ENCODE measurements at regions not wholly inside any gene's neighbourhood (a gene's known extent, or its start where the extent isn't known, plus 50 kb on each side); places are given as distances from the start of the nearest gene placed in this dataset.
"Not testable (repeated sequence)": the region's sequence is repeated elsewhere in the genome, so short reads cannot be mapped to it uniquely, and the experiment has no call there.

DNA sequence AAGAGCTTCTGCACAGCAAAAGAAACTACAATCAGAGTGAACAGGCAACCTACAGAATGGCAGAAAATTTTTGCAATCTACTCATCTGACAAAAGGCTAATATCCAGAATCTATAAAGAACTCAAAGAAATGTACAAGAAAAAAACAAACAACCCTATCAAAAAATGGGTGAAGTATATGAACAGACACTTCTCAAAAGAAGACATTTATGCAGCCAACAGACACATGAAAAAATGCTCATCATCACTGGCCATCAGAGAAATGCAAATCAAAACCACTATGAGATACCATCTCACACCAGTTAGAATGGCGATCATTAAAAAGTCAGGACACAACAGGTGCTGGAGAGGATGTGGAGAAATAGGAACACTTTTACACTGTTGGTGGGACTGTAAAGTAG is 124.9 kb upstream of the NR2F2 start:
- CTCF ChIA-PET (ENCODE audit: partially characterized antibody), result interaction anchor here (0.7 kb wide), 1 partner anchor 30 kb away, joined by 6 read pairs; no protein-coding TSS in a partner anchor
- H3K4me2 ChIP-seq (ENCODE audit: insufficient read depth in 1 of 2, low read depth in 2 of 2, low read length in 2 of 2); POLR2A ChIA-PET (ENCODE audit: partially characterized antibody); H3K27me3 ChIP-seq (replicated peaks in 1 of 4; ENCODE audit: control insufficient read depth in 3 of 4, extremely low read depth in 1 of 4, insufficient read depth in 3 of 4, low read length in 3 of 4); H2BK20ac ChIP-seq (ENCODE audit: low read length); H3K9me3 ChIP-seq (ENCODE audit: insufficient read depth in 2 of 2, low read depth in 1 of 2, low read length in 1 of 2); H2BK120ac ChIP-seq (replicated peaks; ENCODE audit: low read depth, low read length); H3K36me3 ChIP-seq (ENCODE audit: control insufficient read depth in 2 of 4, insufficient read depth in 4 of 4, low read length in 3 of 4); H2BK5ac ChIP-seq (ENCODE audit: low read depth, low read length); H3K18ac ChIP-seq (ENCODE audit: extremely low read depth, low read length); H3K4me3 ChIP-seq (ENCODE audit: extremely low read depth in 1 of 4, insufficient read depth in 2 of 4, low read depth in 3 of 4, low read length in 4 of 4); H3K9ac ChIP-seq (replicated peaks in 1 of 4; ENCODE audit: extremely low read depth in 1 of 4, low read depth in 3 of 4, low read length in 3 of 4); H4K5ac ChIP-seq (ENCODE audit: insufficient read length, low read depth, low read length); H3K79me1 ChIP-seq (ENCODE audit: low read depth, low read length); H3K56ac ChIP-seq (replicated peaks; ENCODE audit: insufficient read length, low read depth, low read length); H3K4ac ChIP-seq (replicated peaks; ENCODE audit: insufficient read length, low read depth, low read length); H3K4me1 ChIP-seq (replicated peaks in 1 of 4; ENCODE audit: control insufficient read depth in 3 of 4, insufficient read depth in 4 of 4, low read length in 3 of 4); H3K23me2 ChIP-seq (ENCODE audit: low read depth, low read length); H3K79me2 ChIP-seq (ENCODE audit: control insufficient read depth in 1 of 2, insufficient read depth in 2 of 2, low read length in 2 of 2); H4K91ac ChIP-seq (replicated peaks; ENCODE audit: insufficient read length, low read length); H3K14ac ChIP-seq (ENCODE audit: insufficient read length); H4K20me1 ChIP-seq (replicated peaks in 1 of 2; ENCODE audit: control insufficient read depth in 1 of 2, insufficient read depth in 2 of 2, low read length in 2 of 2); DNase-seq (ENCODE audit: low read depth in 1 of 2, low spot score in 2 of 2); H2BK15ac ChIP-seq (ENCODE audit: low read length); H3K23ac ChIP-seq (ENCODE audit: insufficient read length); H4K8ac ChIP-seq (ENCODE audit: extremely low read depth, insufficient read depth, low read length); H2AK5ac ChIP-seq (ENCODE audit: low read depth, low read length); H2BK12ac ChIP-seq (ENCODE audit: low read depth, low read length); H2AFZ ChIP-seq (ENCODE audit: low read length); H3K27ac ChIP-seq (ENCODE audit: low read depth, low read length); FAIRE-seq: not testable (repeated sequence)
- 100% methylated on average over 1 of the region's 1 CpG; no CpG with 5 or more reads in 1 of the 2 experiments for WGBS, 2 experiments (ENCODE audit: extremely low coverage in 1 of 2, insufficient coverage in 1 of 2, insufficient read length in 1 of 2, insufficient replicate concordance in 2 of 2, low coverage in 1 of 2, low lambda C conversion rate in 2 of 2, missing lambda C conversion rate in 1 of 2)

All from H1 (cell line).